ENCODE measurements at regions not wholly inside any gene's neighbourhood (a gene's known extent, or its start where the extent isn't known, plus 50 kb on each side); places are given as distances from the start of the nearest gene placed in this dataset.

GRCh38 chr18:73099759-73100158 lies 232.0 kb upstream of the NETO1 start:
- no peaks in the 10 kb centered on the region for H3K27me3 ChIP-seq
- no peaks in the 10 kb centered on the region for H3K9me3 ChIP-seq
- no peak for FAIRE-seq
- TF ChIP-seq CTCF (IDR thresholded peaks at IDR 0.05), result no peak
- ATAC-seq, result no peak
- H3K4me3 ChIP-seq, result no peak overlapping the region
- WGBS, 2 donors, result 47 to 55% methylated on average over 2 of the region's 2 CpGs
- no peak for DNase-seq
- H3K36me3 ChIP-seq, result no peaks in the 10 kb centered on the region
- no peak overlapping the region for H3K27ac ChIP-seq
- no peaks in the 10 kb centered on the region for H3K4me1 ChIP-seq
- intact Hi-C loops (cut with DNase I), result loop anchor here in 1 of 3 donors (10.0 kb wide), 1 partner anchor 65 kb away; no protein-coding TSS in a partner anchor

- intact Hi-C loops (cut with DNase I), result loop anchor here in 1 of 3 donors (10.0 kb wide), 1 partner anchor 59 kb away; no protein-coding TSS in a partner anchor
- H3K36me3 ChIP-seq, result no peaks in the 10 kb centered on the region
- no peak for DNase-seq
- no peak overlapping the region for H3K4me3 ChIP-seq
- H3K9me3 ChIP-seq, result no peaks in the 10 kb centered on the region
- WGBS, 2 donors, result 44 to 57% methylated on average over 1 of the region's 1 CpG
- H3K27me3 ChIP-seq, result no peaks in the 10 kb centered on the region
- H3K4me1 ChIP-seq, result no peaks in the 10 kb centered on the region
- ATAC-seq, result no peak
- FAIRE-seq, result no peak
- TF ChIP-seq CTCF (IDR thresholded peaks at IDR 0.05), result no peak
- H3K27ac ChIP-seq, result no peak overlapping the region
Measured at GRCh38 chr18:73093687-73094250, 226.0 kb upstream of the NETO1 start.

GRCh38 chr18:73088445-73088844 lies 220.7 kb upstream of the NETO1 start:
- intact Hi-C loops (cut with DNase I), result no loop called here
- no peak for ATAC-seq
- WGBS, 2 donors, result 75 to 77% methylated on average over 1 of the region's 1 CpG
- Histone ChIP-seq H3K27ac (no peak overlapping the region), H3K4me1 (no peaks in the 10 kb centered on the region), H3K9me3 (no peaks in the 10 kb centered on the region), H3K36me3 (no peaks in the 10 kb centered on the region), H3K27me3 (no peaks in the 10 kb centered on the region), H3K4me3 (no peak overlapping the region)
- FAIRE-seq, result peak; percentile 78
- TF ChIP-seq CTCF (IDR thresholded peaks at IDR 0.05), result no peak
- DNase-seq, result no peak

- no peak overlapping the region for H3K27ac ChIP-seq
- no peaks in the 10 kb centered on the region for H3K4me1 ChIP-seq
- intact Hi-C loops (cut with DNase I), result no loop called here
- ATAC-seq (no peak), DNase-seq (no peak), FAIRE-seq (no peak)
- no peaks in the 10 kb centered on the region for H3K27me3 ChIP-seq
- WGBS, 2 donors, result 49 to 69% methylated on average over 8 of the region's 8 CpGs
- no peaks in the 10 kb centered on the region for H3K9me3 ChIP-seq
- TF ChIP-seq CTCF (IDR thresholded peaks at IDR 0.05), result no peak
- H3K36me3 ChIP-seq, result no peaks in the 10 kb centered on the region
- H3K4me3 ChIP-seq, result no peak overlapping the region
Measured at GRCh38 chr18:73087282-73087977, 219.6 kb upstream of the NETO1 start.

GRCh38 chr18:73079920-73080319 lies 212.1 kb upstream of the NETO1 start:
- no peak for DNase-seq
- H3K36me3 ChIP-seq, result no peaks in the 10 kb centered on the region
- TF ChIP-seq CTCF (IDR thresholded peaks at IDR 0.05), result no peak
- no peaks in the 10 kb centered on the region for H3K9me3 ChIP-seq
- no peak overlapping the region for H3K27ac ChIP-seq
- no peak for FAIRE-seq
- H3K4me1 ChIP-seq, result no peaks in the 10 kb centered on the region
- no peak overlapping the region for H3K4me3 ChIP-seq
- intact Hi-C loops (cut with DNase I), result loop anchor here in 1 of 3 donors (10.0 kb wide), 1 partner anchor 65 kb away; no protein-coding TSS in a partner anchor
- WGBS, 2 donors, result 53 to 73% methylated on average over 2 of the region's 2 CpGs
- H3K27me3 ChIP-seq, result no peaks in the 10 kb centered on the region
- no peak for ATAC-seq
